ENCODE measurements at regions not wholly inside any gene's neighbourhood (a gene's known extent, or its start where the extent isn't known, plus 50 kb on each side); places are given as distances from the start of the nearest gene placed in this dataset.

DNA sequence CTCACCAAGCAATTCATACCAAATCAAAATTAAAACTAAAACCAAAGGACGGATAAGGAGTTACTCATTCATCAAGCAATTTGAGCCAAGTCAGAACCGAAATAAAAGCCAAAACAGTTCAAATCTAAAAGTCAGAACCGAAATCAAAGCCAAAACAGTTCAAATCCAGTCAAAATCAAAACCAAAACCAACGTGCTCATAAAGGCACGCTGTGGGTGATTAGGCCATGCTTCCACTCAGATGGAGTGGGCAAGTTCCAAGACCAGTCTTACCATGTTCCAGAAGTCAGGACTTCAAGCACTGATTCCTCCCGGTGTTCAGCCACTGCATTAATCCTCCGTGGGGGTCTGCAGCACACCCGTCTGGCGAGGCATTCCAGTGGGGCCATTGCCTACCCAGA is 409.3 kb downstream of the TGFB2 start:
- no peak for DNase-seq (ENCODE audit: low read depth in 3 of 3, low spot score in 2 of 3)

DNA sequence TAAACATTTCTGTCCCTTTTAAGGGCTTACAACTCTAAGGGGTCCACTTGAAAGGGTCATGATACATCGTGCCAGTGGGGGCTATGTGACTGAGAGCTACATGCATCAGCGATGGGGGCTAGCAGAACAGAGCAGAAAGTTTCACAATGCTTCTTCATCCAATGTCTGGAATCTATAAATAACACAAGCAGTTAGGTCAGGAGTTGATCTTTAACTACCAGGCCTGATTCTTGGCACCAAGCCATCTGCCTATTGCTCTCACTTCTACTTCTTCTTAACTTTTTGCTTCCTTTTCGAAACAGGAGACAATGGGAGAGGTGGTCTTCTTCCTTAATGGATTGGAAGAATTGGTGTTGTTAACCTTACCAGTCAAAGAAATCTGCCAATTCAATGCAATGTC is 410.0 kb downstream of the TGFB2 start:
- no peak for DNase-seq (ENCODE audit: low read depth in 3 of 3, low spot score in 2 of 3)

GRCh38 chr1:218759795-218760194 is 413.9 kb upstream of the LYPLAL1 start:
- no peak for DNase-seq (ENCODE audit: low read depth in 3 of 3, low spot score in 2 of 3)

DNA sequence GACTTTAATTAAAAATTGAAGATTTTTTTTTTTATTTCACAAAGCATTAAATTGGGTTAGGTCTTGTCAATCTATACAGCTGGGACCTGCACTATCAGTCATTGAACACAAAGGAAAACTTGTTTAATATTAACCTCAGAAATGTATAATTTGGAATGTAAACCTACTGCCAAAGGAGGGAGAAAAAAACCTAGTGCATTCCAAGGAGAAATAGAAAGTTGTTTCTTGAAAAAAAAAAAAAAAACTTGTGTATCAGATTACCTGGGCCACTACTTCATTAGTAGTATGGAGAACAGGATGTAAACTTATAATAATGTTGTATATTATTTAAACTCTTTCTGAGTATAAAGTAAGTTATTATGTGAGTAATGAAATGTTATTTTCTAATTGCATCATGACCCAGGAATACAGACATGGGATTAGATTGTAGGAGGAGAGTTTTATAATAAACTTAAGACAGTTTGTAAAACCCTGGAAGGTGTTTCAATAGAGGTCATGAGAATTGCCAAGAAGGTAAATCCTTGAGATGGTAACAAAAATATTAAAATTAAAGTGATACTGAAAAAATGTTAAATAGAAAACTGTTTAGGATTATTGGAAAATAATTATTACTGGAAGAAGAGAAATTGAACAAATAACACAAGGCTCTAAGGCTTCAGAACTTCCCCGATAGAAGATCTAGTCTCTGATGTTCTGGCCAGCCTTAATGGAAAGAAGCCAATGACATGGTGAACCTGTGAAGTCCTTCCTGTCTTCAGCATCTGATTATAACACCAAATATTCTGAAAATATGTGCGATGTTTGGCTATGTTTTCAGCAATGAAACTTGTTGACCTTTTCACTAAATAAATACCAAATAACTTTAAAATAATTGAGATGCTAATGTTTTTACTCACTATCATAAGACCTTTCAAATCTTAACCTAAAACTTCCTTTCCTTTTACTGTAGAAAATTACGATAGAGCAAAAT is 412.8 kb upstream of the LYPLAL1 start:
- DNase-seq (ENCODE audit: low read depth in 3 of 3, low spot score in 2 of 3) = no peak

DNA sequence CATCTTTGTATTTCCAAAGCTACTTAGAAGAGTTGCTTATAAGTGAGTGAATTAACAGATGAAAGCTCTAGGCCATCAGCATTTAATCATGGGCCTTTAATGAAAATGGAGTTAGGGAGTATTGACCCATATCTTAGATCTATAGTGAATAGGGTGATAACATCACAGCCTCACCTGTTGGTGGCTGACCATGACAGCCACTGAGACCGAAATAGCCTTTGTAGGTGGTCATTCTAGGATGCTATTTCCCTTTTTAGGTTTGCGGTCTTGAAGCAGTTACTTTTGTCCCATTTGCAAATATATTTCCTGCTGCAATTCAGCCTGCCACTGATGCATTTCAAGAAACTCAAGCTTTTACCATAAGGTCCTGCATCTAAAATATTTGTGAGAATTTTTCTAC is 410.1 kb upstream of the LYPLAL1 start:
- DNase-seq (ENCODE audit: low read depth in 3 of 3, low spot score in 2 of 3) = no peak

GRCh38 chr1:218765753-218766152 is 407.9 kb upstream of the LYPLAL1 start:
- no peak for DNase-seq (ENCODE audit: low read depth in 3 of 3, low spot score in 2 of 3)

DNA sequence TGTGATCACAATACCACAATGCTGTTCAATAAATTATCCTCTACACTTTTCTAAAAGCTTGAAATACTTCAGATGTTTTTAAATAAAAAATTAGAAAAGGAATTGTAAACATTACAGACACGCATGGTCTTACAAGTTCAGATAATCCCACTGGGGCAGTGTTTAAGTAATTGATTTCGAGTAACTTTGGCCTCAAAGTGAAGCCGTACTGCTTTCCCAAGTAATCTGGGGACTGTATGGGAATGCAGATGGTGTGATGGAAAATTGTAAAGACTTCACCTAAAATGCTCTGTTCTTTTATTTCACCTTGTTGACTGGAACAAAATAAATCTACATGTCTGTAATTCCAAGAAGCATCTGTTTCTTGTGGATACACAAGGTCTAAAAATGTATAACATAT is 401.7 kb upstream of the LYPLAL1 start:
- DNase-seq (ENCODE audit: low read depth in 3 of 3, low spot score in 2 of 3) = no peak

GRCh38 chr1:218772575-218772974 is 401.1 kb upstream of the LYPLAL1 start:
- DNase-seq (ENCODE audit: low read depth in 3 of 3, low spot score in 2 of 3) = no peak

- no peak for DNase-seq (ENCODE audit: low read depth in 3 of 3, low spot score in 2 of 3)
Measured at GRCh38 chr1:218775501-218776021, 398.1 kb upstream of the LYPLAL1 start.

GRCh38 chr1:218778257-218779126 is 395.2 kb upstream of the LYPLAL1 start:
- DNase-seq (ENCODE audit: low read depth in 3 of 3, low spot score in 2 of 3) = no peak

GRCh38 chr1:218779341-218780100 is 394.2 kb upstream of the LYPLAL1 start:
- no peak for DNase-seq (ENCODE audit: low read depth in 3 of 3, low spot score in 2 of 3)

DNA sequence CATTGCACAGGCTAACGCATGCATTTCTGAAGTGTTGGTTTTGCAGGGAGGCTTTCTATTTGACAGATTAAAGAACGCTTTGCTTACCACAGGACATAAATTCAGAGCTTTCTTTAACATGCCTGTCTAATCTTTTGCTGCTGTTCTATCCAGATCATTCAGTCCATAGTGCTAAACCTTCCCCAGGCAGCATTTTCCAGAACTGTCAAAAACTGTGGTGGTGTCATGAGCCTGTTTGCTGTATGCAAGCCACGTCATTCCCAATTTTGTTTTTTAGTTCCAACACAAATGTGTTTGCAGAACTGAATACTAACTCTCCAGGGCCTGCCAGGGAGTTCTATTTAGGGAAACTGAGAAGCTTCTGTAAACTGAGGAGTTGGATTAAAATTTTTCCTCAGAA is 390.5 kb upstream of the LYPLAL1 start:
- no peak for DNase-seq (ENCODE audit: low read depth in 3 of 3, low spot score in 2 of 3)

- DNase-seq (ENCODE audit: low read depth in 3 of 3, low spot score in 2 of 3) = no peak
Measured at GRCh38 chr1:218783916-218784315, 389.8 kb upstream of the LYPLAL1 start.

DNA sequence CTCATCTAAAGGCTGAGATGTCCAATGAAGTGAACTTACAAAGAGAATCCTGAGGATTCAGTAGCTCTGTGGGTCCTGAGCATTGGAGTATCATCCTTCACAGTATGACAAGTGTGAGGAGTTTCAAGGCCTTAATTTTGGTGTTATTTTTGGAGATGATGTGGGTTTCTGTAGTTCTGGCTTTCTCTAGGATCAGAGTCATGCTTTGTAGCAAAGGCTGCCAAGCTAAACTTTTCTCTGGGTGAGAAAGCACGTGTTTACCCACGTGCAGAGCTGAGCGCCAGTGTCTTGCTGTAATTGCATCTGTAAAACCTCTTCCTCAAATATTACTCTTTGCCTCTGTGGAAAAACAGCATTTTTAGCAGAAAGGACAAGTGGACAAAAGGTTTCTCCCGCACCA is 387.8 kb upstream of the LYPLAL1 start:
- DNase-seq (ENCODE audit: low read depth in 3 of 3, low spot score in 2 of 3) = no peak

GRCh38 chr1:218787826-218788225 is 385.9 kb upstream of the LYPLAL1 start:
- no peak for DNase-seq (ENCODE audit: low read depth in 3 of 3, low spot score in 2 of 3)

GRCh38 chr1:218796773-218797172 is 376.9 kb upstream of the LYPLAL1 start:
- DNase-seq (ENCODE audit: low read depth in 3 of 3, low spot score in 2 of 3) = no peak

GRCh38 chr1:218802799-218803198 is 370.9 kb upstream of the LYPLAL1 start:
- no peak for DNase-seq (ENCODE audit: low read depth in 3 of 3, low spot score in 2 of 3)

- no peak for DNase-seq (ENCODE audit: low read depth in 3 of 3, low spot score in 2 of 3)
Measured at GRCh38 chr1:218803351-218803997, 370.2 kb upstream of the LYPLAL1 start.

DNA sequence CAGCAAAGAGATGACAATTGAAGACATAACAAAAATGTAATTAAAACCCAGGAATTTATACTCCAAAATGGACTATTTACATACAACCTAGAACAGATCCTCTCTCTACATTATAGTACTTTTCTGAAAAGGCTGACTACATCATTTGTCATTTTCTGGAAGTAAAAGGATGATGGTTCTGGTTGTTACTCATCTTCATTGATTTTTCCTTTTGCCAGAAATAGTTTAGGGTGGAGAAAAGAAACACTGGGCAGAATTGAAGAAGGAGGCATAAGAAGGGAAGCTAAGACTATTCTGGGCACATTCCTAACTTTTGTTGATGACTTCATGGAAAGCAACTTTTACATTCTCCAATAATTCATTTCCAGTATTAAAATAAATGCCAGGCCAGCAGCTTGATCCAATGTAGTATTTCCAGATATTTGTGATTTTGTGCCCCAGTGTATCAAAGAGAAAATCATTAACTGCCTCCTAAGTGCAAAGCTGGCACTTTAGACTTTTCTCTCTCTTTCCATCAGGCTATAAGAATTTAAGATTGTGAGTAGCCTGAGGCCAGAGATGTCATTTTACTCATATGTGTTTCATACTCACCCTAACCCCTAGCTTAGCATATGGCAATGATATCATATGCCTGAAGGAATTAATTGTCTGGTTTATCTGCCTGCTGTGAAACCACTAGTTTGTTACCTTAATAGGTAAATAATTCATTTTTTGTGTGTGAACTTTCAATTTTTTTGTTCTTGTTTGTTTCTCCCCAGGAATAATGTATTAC is 369.5 kb upstream of the LYPLAL1 start:
- no peak for DNase-seq (ENCODE audit: low read depth in 3 of 3, low spot score in 2 of 3)

Data from right renal cortex interstitium (tissue), 3 donors.